ENCODE measurements at regions not wholly inside any gene's neighbourhood (a gene's known extent, or its start where the extent isn't known, plus 50 kb on each side); places are given as distances from the start of the nearest gene placed in this dataset.
"Not testable (repeated sequence)": the region's sequence is repeated elsewhere in the genome, so short reads cannot be mapped to it uniquely, and the experiment has no call there.

GRCh38 chr10:45106236-45106856 is 105.6 kb downstream of the ZNF22 start:
- TF ChIP-seq MAX (IDR thresholded peaks at IDR 0.05; ENCODE audit: low read depth, low read length) (no peak), CTCF (IDR thresholded peaks at IDR 0.05; ENCODE audit: low read depth, low read length) (no peak), MYC (IDR thresholded peaks at IDR 0.05; ENCODE audit: low read depth, low read length) (no peak), POLR2A (IDR thresholded peaks at IDR 0.05; ENCODE audit: extremely low read depth, insufficient read length) (no peak)
- DNase-seq (ENCODE audit: low read depth), result no peak
- H3K4me3 ChIP-seq (ENCODE audit: low read depth, low read length), result no peak overlapping the region

- DNase-seq (ENCODE audit: low read depth), result no peak
- no peak for TF ChIP-seq POLR2A (IDR thresholded peaks at IDR 0.05; ENCODE audit: extremely low read depth, insufficient read length)
- TF ChIP-seq MAX (IDR thresholded peaks at IDR 0.05; ENCODE audit: low read depth, low read length), result no peak
- TF ChIP-seq CTCF (IDR thresholded peaks at IDR 0.05; ENCODE audit: low read depth, low read length), result no peak
- TF ChIP-seq MYC (IDR thresholded peaks at IDR 0.05; ENCODE audit: low read depth, low read length), result no peak
These were observed 110.8 kb downstream of the ZNF22 start for GRCh38 chr10:45111509-45111908.

GRCh38 chr10:45117940-45118339 is 117.2 kb downstream of the ZNF22 start:
- not testable (repeated sequence) for DNase-seq (ENCODE audit: low read depth); H3K4me3 ChIP-seq (ENCODE audit: low read depth, low read length)

More at GRCh38 chr10:45111509-45111908, 110.8 kb downstream of the ZNF22 start:
- no peak overlapping the region for H3K4me3 ChIP-seq (ENCODE audit: low read depth, low read length)

- no peak for TF ChIP-seq POLR2A (IDR thresholded peaks at IDR 0.05; ENCODE audit: extremely low read depth, insufficient read length)
- TF ChIP-seq CTCF (IDR thresholded peaks at IDR 0.05; ENCODE audit: low read depth, low read length), result no peak
- no peak for TF ChIP-seq MAX (IDR thresholded peaks at IDR 0.05; ENCODE audit: low read depth, low read length)
- TF ChIP-seq MYC (IDR thresholded peaks at IDR 0.05; ENCODE audit: low read depth, low read length), result no peak
- H3K4me3 ChIP-seq (ENCODE audit: low read depth, low read length), result no peak overlapping the region
- no peak for DNase-seq (ENCODE audit: low read depth)
These were observed 118.2 kb downstream of the ZNF22 start for GRCh38 chr10:45118929-45119328.

GRCh38 chr10:45122180-45122860 is 121.6 kb downstream of the ZNF22 start:
- not testable (repeated sequence) for H3K4me3 ChIP-seq (ENCODE audit: low read depth, low read length); DNase-seq (ENCODE audit: low read depth)

- DNase-seq (ENCODE audit: low read depth), result no peak
- TF ChIP-seq MYC (IDR thresholded peaks at IDR 0.05; ENCODE audit: low read depth, low read length) (no peak), CTCF (IDR thresholded peaks at IDR 0.05; ENCODE audit: low read depth, low read length) (no peak), MAX (IDR thresholded peaks at IDR 0.05; ENCODE audit: low read depth, low read length) (no peak), POLR2A (IDR thresholded peaks at IDR 0.05; ENCODE audit: extremely low read depth, insufficient read length) (no peak)
- H3K4me3 ChIP-seq (ENCODE audit: low read depth, low read length), result no peak overlapping the region
These were observed 134.9 kb downstream of the ZNF22 start for GRCh38 chr10:45135443-45136198.

Data from NB4 (cell line).